ENCODE measurements at regions not wholly inside any gene's neighbourhood (a gene's known extent, or its start where the extent isn't known, plus 50 kb on each side); places are given as distances from the start of the nearest gene placed in this dataset.
A peak's percentile ranks its signal among the peaks of the same experiment; 100 is the strongest.

DNA sequence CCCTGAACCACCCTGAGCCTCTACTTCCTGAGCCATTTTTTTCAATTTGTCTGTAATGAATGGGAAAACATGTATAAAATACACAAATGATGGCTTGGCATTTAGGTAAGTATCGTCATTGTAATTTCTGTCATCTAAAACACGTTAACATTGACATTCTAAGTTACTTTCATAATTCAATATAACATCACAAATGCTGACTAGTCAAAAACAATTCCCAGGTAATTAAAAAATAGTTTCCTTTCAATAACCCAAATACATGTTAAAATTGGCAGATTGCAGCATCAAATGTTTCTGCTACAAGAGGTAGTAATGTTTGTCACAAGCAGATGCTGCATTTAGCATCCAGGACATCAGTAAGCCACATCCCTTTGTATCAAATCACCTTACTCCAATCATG is 776.4 kb downstream of the KCTD16 start:
- no TSS peak for BruUV-seq (replicated peaks)
- no peak for DNase-seq (ENCODE audit: low spot score)
- ChIA-PET POLR2A (ENCODE audit: low non-redundant PET) (no interaction called here), CTCF (no interaction called here)
- Histone ChIP-seq H3K36me3 (ENCODE audit: insufficient read depth, low read length, poor library complexity, severe bottlenecking) (no peaks in the 10 kb centered on the region), H3K4me1 (ENCODE audit: insufficient read depth, low read length, poor library complexity, severe bottlenecking) (no peaks in the 10 kb centered on the region), H3K27ac (ENCODE audit: low read depth, low read length, poor library complexity, severe bottlenecking) (no peak overlapping the region), H3K27me3 (replicated peaks; ENCODE audit: insufficient read depth, low read depth, low read length, poor library complexity) (no peaks in the 10 kb centered on the region), H3K4me3 (ENCODE audit: low read depth, low read length, poor library complexity, severe bottlenecking) (no peak overlapping the region), H3K9me3 (ENCODE audit: low read depth, low read length, poor library complexity, severe bottlenecking) (no peaks in the 10 kb centered on the region)
- intact Hi-C loops (cut with micrococcal nuclease; ENCODE audit: unreplicated experiment): no loop called here
- no peak for TF ChIP-seq EZH2 (IDR thresholded peaks at IDR 0.05; ENCODE audit: borderline replicate concordance, low read depth, low read length, poor library complexity, severe bottlenecking)
- TF ChIP-seq, protein P1, sequence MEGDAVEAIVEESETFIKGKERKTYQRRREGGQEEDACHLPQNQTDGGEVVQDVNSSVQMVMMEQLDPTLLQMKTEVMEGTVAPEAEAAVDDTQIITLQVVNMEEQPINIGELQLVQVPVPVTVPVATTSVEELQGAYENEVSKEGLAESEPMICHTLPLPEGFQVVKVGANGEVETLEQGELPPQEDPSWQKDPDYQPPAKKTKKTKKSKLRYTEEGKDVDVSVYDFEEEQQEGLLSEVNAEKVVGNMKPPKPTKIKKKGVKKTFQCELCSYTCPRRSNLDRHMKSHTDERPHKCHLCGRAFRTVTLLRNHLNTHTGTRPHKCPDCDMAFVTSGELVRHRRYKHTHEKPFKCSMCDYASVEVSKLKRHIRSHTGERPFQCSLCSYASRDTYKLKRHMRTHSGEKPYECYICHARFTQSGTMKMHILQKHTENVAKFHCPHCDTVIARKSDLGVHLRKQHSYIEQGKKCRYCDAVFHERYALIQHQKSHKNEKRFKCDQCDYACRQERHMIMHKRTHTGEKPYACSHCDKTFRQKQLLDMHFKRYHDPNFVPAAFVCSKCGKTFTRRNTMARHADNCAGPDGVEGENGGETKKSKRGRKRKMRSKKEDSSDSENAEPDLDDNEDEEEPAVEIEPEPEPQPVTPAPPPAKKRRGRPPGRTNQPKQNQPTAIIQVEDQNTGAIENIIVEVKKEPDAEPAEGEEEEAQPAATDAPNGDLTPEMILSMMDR (conservative IDR thresholded peaks at IDR 0.05; ENCODE audit: low read depth, low read length): no peak

- intact Hi-C loops (cut with micrococcal nuclease; ENCODE audit: unreplicated experiment): no loop called here
- H3K9me3 ChIP-seq (ENCODE audit: low read depth, low read length, poor library complexity, severe bottlenecking): no peaks in the 10 kb centered on the region
- CTCF ChIA-PET: no interaction called here
- H3K4me1 ChIP-seq (ENCODE audit: insufficient read depth, low read length, poor library complexity, severe bottlenecking): no peaks in the 10 kb centered on the region
- no peak overlapping the region for H3K27ac ChIP-seq (ENCODE audit: low read depth, low read length, poor library complexity, severe bottlenecking)
- TF ChIP-seq, protein P1 (conservative IDR thresholded peaks at IDR 0.05; ENCODE audit: low read depth, low read length): no peak
- TF ChIP-seq EZH2 (IDR thresholded peaks at IDR 0.05; ENCODE audit: borderline replicate concordance, low read depth, low read length, poor library complexity, severe bottlenecking): no peak
- no peaks in the 10 kb centered on the region for H3K36me3 ChIP-seq (ENCODE audit: insufficient read depth, low read length, poor library complexity, severe bottlenecking)
- BruUV-seq (replicated peaks): no TSS peak
- no peaks in the 10 kb centered on the region for H3K27me3 ChIP-seq (replicated peaks; ENCODE audit: insufficient read depth, low read depth, low read length, poor library complexity)
- no peak for DNase-seq (ENCODE audit: low spot score)
- H3K4me3 ChIP-seq (ENCODE audit: low read depth, low read length, poor library complexity, severe bottlenecking): no peak overlapping the region
- POLR2A ChIA-PET (ENCODE audit: low non-redundant PET): no interaction called here
Observed at GRCh38 chr5:144945503-144945902, 774.8 kb downstream of the KCTD16 start.

- intact Hi-C loops (cut with micrococcal nuclease; ENCODE audit: unreplicated experiment): no loop called here
- POLR2A ChIA-PET (ENCODE audit: low non-redundant PET): no interaction called here
- CTCF ChIA-PET: no interaction called here
- peak; percentile 19 for DNase-seq (ENCODE audit: low spot score)
- Histone ChIP-seq H3K27ac (ENCODE audit: low read depth, low read length, poor library complexity, severe bottlenecking) (no peak overlapping the region), H3K36me3 (ENCODE audit: insufficient read depth, low read length, poor library complexity, severe bottlenecking) (no peaks in the 10 kb centered on the region), H3K9me3 (ENCODE audit: low read depth, low read length, poor library complexity, severe bottlenecking) (no peaks in the 10 kb centered on the region), H3K27me3 (replicated peaks; ENCODE audit: insufficient read depth, low read depth, low read length, poor library complexity) (no peaks in the 10 kb centered on the region), H3K4me3 (ENCODE audit: low read depth, low read length, poor library complexity, severe bottlenecking) (no peak overlapping the region), H3K4me1 (ENCODE audit: insufficient read depth, low read length, poor library complexity, severe bottlenecking) (no peaks in the 10 kb centered on the region)
- no TSS peak for BruUV-seq (replicated peaks)
- TF ChIP-seq, protein P1 (conservative IDR thresholded peaks at IDR 0.05; ENCODE audit: low read depth, low read length): no peak
- no peak for TF ChIP-seq EZH2 (IDR thresholded peaks at IDR 0.05; ENCODE audit: borderline replicate concordance, low read depth, low read length, poor library complexity, severe bottlenecking)
Observed at GRCh38 chr5:144944936-144945335, 774.3 kb downstream of the KCTD16 start.

Data from A673 (cell line).